ENCODE measurements at regions not wholly inside any gene's neighbourhood (a gene's known extent, or its start where the extent isn't known, plus 50 kb on each side); places are given as distances from the start of the nearest gene placed in this dataset.

DNA sequence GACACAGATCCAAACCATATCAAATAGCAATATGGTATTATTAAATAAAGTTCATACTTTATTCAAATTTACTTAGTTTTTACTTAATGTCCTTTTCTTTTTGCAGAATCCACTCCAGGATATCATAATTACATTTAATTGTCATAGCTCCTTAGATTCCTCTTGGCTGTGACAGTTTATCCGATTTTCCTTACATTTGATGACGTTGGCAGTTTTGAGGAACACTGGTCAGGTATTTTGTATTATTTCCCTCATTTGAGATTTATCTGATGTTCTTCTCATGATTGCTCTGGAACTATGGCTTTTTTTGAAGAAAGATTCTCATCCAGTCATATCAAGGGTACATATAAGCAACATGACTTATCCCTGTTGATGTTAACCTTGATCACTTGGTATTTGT lies 198.3 kb upstream of the STAC start:
- TF ChIP-seq ASH2L (IDR thresholded peaks at IDR 0.05; ENCODE audit: low read length) (no peak), CTCF (IDR thresholded peaks at IDR 0.05; ENCODE audit: control extremely low read depth in 1 of 3, insufficient read depth in 1 of 3, low read depth in 1 of 3, low read length in 3 of 3) (no peak), HDAC6 (IDR thresholded peaks at IDR 0.05; ENCODE audit: low read depth, low read length) (no peak), YY1 (IDR thresholded peaks at IDR 0.05; ENCODE audit: low read depth, low read length) (no peak), POLR2AphosphoS5 (IDR thresholded peaks at IDR 0.05; ENCODE audit: low read depth, low read length) (no peak)

Measured in H1 (cell line).